NCI-H748 (cell line): ENCODE measurements at regions not wholly inside any gene's neighbourhood (a gene's known extent, or its start where the extent isn't known, plus 50 kb on each side); places are given as distances from the start of the nearest gene placed in this dataset.
A peak's percentile ranks its signal among the peaks of the same experiment; 100 is the strongest.

Experiments used
- DNase-seq: peaks from one replicate; lab custom pipeline; 2025; ENCODE audit not compliant: unreplicated experiment; lab: John Stamatoyannopoulos, UW

DNA sequence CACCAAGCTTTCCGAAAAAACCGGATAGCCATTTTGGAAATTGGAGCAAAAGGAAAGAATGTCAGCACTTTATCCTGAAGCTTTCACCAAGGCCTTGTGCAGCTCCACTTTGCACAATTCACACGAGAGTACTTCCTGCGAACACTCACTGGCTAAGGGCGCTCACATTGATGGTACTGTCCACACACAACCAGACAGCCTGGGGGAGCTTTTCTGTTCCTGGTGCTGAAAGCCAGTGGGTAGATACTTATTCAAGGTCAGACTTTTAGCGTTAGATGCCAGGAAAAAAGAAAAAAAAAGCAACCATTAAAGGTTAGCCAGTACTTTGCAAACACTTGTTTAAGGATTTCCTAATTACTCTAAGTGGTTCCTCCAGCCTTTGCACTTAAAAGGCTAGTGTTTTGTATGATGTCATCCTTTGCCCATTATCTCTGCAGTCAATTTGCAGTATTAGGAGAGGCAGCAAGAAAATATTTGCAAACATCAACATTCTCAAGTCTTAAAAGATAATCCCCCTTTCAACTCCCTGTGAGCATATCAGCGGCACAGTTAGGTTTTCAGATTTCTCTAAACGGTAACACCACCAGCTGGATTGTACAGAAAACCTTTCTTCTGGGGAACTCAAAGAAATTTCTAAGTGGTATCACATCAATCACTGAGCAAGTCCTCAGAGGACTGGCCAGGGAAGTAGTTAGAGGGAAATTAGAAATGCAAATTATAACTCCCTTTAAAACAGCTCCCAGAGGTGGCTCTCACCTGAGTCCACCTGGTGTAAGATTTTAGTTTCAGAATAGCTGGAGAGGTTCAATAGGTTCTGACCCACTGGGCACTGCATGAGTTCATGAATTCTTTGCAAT lies 243.4 kb upstream of the IRX5 start:
- peak; percentile 66 for DNase-seq

DNA sequence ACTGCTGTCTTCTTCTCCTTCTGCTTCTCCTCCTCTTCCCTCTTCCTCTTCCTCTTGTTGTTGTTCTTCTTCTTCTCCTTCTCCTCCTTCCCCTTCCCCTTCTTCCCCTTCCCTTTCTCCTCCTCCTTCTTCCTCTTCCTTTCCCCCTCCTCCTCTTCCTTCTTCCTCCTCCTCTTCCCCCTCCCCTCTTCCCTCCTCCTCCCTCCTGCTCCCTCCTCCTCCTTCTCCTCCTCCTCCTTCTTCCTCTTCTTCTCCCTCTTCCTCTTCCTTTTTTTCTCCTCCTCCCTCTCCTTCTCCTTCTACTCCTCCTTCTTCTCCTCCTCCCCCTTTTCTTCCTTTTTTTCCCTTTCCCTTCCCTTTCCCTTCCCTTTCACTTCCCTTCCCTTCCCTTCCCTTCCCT lies 245.0 kb upstream of the IRX5 start:
- no peak for DNase-seq

DNA sequence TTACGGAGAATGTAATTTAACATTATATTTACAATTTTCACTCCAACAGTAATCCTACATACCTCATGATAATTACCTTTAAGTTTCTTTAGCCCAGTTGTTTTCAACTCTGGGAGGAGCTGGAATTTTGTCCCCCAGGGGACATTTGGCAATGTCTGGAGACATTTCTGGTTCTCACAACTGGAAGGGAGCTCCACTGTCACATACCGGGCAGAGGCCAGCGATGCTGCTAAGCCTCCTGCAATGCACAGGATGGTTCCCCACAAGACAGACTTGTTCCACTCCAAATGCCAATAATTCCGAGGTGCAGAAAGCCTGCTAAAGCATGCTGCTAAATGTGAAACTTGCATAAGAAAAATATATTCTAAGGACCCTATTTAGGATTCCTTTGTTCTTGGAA lies 251.1 kb upstream of the IRX5 start:
- no peak for DNase-seq

GRCh38 chr16:54677308-54677950 lies 253.2 kb upstream of the IRX5 start:
- DNase-seq = no peak

DNA sequence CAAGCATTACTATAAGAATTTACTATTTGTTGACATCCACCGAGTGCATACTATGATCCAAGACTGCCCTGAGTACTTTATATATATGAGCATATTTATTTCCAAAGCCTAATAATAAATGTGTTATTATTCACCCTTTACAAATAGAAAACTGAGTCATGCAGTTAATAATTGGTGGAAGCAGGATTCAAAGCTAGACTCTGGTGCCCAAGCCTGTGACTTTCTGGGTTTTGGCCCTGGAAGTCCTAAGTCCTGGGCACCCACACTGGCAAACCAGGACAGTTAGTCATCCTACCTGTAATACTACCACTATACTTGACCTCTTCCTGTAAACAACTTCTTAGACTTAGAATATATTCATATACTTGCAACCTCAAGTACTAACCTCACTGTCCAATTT lies 257.4 kb upstream of the IRX5 start:
- no peak for DNase-seq

- no peak for DNase-seq
Observed at GRCh38 chr16:54672500-54672899, 258.2 kb upstream of the IRX5 start.

DNA sequence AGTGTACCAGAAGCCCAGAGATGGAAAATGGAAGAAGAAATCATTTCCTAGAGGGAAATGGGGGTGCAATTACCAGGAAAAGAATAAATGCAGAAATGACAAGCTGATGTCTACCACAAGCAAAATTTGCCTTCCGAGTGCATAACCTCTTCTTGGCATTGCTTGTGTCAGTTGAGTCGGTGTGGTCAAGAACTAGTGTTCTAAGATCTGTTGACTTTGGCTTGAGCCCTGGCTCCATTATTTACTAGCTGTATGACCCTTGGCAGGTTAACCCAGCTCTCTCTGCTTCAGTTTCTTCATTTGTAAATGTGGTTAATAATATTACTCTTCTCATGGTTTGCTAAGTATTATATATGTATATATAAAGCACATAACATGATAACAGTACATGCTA lies 273.0 kb upstream of the IRX5 start:
- DNase-seq = no peak

DNA sequence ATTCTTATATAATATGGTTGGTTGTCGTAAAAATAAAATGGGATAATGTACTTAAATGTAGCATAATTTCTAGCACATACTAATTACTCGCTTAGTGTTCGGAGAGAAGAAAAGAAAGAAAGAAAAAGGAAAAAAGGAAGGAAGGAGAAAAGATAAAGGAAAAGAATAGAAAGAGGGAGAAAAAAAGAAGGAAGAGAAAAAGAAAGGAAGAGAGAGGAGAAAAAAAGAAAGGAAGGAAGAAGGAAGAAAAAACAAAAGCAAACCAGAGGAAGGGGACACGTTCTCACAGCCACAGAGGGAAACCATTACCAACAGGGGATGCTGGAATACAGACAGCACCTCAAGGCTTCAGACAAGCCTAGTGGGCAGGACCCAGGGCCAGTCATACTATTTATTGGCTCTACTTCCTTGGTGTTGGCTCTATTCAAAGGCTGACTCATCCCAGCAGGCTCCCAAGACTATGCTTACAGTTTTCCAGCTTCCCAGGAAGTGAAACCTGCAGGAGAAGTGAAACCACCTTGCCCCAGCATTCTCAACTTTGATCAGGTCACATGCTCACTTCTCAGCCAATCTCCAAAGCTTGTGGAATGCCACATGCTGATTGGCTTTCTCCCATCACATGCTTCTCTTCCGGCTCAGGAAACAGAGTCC lies 273.5 kb upstream of the IRX5 start:
- DNase-seq = no peak

DNA sequence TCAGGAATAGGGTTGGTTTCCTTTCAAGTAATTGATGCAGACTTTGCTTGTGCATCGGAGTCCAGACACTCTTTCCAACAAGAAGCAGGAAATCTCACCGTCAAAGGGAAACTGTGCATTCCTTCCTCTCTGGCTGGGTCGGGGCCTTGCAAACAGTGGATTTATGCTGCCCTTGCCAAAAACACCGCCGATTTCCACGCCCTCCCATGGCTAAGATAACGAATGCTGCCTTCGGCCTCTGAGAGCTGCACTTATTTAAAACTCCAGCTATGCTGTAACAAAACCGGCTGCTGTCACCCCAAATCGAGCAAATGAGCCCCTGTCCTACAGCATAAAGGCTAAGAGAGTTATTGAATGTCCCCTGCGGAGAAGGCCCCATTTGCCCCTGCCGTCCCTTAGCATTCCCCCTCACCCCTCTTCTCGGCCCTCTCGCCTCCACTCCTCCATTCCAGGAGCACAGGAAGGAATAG lies 275.5 kb upstream of the IRX5 start:
- DNase-seq = no peak

- peak; percentile 7 for DNase-seq
Observed at GRCh38 chr16:54654429-54654828, 276.2 kb upstream of the IRX5 start.

- DNase-seq = no peak
Observed at GRCh38 chr16:54652201-54652770, 278.4 kb upstream of the IRX5 start.

GRCh38 chr16:54651440-54652195 lies 279.0 kb upstream of the IRX5 start:
- DNase-seq = no peak

DNA sequence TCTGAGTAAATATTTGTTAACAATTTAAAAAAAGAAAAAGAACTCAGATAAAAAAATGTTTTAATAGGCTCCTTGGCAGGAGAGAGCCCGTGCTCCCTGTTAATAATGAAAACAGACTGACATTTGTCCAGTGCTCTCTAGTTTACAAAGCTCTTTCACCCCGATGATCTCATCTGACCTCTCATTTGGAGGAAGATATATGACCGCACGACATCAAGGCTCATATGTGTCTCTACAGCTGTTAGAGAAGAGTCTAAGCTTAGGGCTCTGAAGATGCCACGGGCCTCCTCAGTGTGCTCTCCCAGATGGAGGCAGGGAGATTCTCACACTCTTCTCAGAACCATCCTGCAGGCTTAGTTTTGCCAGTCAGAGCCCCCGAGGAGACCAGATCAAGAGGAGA lies 280.8 kb upstream of the IRX5 start:
- peak; percentile 47 for DNase-seq

DNA sequence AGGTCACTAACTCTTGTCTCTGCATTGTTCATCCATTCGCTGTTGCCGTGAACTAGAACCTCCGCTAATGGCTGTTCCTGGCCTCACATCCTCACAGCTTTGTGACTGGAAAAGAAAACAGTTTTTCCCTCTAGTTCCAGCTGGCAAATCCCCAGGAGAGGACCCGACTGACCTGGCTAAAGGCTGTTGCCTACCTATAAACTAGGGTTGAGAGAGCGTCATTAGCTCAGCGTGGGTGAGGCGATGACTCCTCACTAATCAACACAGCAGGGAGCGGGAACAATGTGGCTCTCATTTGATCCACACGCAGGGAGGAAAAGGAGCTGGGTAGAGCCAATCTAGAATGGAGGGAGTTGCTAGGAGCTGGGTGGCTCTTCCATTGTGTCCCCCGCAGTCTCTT lies 282.1 kb upstream of the IRX5 start:
- DNase-seq = peak; percentile 83

- no peak for DNase-seq
Observed at GRCh38 chr16:54647725-54648221, 282.9 kb upstream of the IRX5 start.

GRCh38 chr16:54647216-54647615 lies 283.4 kb upstream of the IRX5 start:
- no peak for DNase-seq

- no peak for DNase-seq
Observed at GRCh38 chr16:54645345-54645744, 285.3 kb upstream of the IRX5 start.

DNA sequence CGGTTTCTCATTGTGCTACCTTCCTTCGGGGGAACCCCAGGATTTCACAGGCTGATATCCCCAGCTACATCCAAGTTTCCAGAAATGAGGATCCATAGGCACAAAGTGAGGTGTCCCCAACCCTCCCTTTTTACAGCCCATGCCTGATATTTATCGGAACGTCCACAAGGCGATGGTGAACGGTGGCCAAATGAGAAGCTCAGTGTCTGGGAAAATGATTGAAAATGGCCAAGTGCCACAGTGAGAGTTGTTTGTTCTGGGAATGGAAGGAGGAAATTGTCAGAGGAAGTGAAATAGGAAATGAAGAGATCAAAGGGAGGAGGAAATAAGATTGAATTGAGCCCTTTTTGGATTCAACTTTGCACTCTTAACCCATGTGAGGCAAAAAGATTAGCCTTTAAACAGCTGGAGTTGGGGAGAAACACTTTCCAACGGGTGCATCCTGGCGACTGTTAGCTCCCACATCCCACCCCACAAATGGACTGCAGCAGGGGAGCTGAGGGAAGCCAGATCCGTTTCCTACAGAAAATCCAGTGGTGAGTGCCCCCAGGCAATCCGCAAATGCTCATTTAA lies 294.4 kb upstream of the IRX5 start:
- DNase-seq = no peak

DNA sequence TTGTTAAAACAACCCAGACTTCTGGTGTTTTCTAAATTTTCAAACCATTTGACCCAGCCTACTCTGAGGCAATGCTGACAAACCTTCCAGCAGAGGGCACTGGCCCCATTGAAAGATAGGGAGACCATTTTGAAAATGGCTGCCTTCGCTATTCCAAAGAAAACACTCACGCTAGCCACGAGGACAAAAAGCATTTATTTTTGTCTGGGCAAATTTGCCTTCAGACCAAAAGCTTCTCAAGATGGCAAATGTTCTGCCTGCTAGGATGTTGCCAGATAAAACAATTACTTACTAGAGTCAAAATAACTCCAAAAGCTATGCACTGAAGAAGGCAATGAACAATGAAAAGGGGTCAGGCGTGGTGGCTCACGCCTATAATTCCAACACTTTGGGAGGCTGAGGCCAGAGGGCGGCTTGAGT lies 296.7 kb upstream of the IRX5 start:
- DNase-seq = peak; percentile 36
